ENCODE measurements at regions not wholly inside any gene's neighbourhood (a gene's known extent, or its start where the extent isn't known, plus 50 kb on each side); places are given as distances from the start of the nearest gene placed in this dataset.

GRCh38 chr4:184528713-184529112 is 54.4 kb upstream of the IRF2 start:
- no peaks in the 10 kb centered on the region for H3K9me2 ChIP-seq (replicated peaks; ENCODE audit: insufficient read depth, low read length)
- H4K20me1 ChIP-seq (ENCODE audit: insufficient read depth, low read length), result no peaks in the 10 kb centered on the region
- H3K4me1 ChIP-seq (ENCODE audit: low read length), result peaks cover 6% of the 10 kb centered on the region
- no peaks in the 10 kb centered on the region for H3K27me3 ChIP-seq (replicated peaks; ENCODE audit: insufficient read depth, low read length)
- H3K4me2 ChIP-seq (ENCODE audit: low read depth, low read length), result no peak overlapping the region
- H3K79me2 ChIP-seq (ENCODE audit: low read length), result peaks cover 5% of the 10 kb centered on the region
- H3K4me3 ChIP-seq (ENCODE audit: low read length), result no peak overlapping the region
- peaks cover 6% of the 10 kb centered on the region for H3F3A ChIP-seq (ENCODE audit: insufficient read depth, low read length)
- H2AFZ ChIP-seq (ENCODE audit: low read length), result no peak overlapping the region
- no peak overlapping the region for H3K27ac ChIP-seq (ENCODE audit: low read length)
- TF ChIP-seq EZH2 (optimal IDR thresholded peaks at IDR 0.05; ENCODE audit: low read depth, low read length), result no peak
- no peak for TF ChIP-seq CTCF (IDR thresholded peaks at IDR 0.05; ENCODE audit: low read length)
- no peak for TF ChIP-seq EZH2phosphoT487 (IDR thresholded peaks at IDR 0.05; ENCODE audit: low read length)
- no peak for DNase-seq
- no peak overlapping the region for H3K9ac ChIP-seq (ENCODE audit: low read length)
- no peaks in the 10 kb centered on the region for H3K9me3 ChIP-seq (replicated peaks; ENCODE audit: insufficient read depth, low read length)
- H3K36me3 ChIP-seq (replicated peaks; ENCODE audit: insufficient read depth, low read length), result no peaks in the 10 kb centered on the region

GRCh38 chr4:184528051-184528450 is 53.7 kb upstream of the IRF2 start:
- Histone ChIP-seq H3K79me2 (ENCODE audit: low read length) (no peaks in the 10 kb centered on the region), H4K20me1 (ENCODE audit: insufficient read depth, low read length) (no peaks in the 10 kb centered on the region), H3K27ac (ENCODE audit: low read length) (no peak overlapping the region), H3K4me3 (ENCODE audit: low read length) (no peak overlapping the region), H3K4me1 (ENCODE audit: low read length) (no peaks in the 10 kb centered on the region), H3K4me2 (ENCODE audit: low read depth, low read length) (no peak overlapping the region), H3K9me2 (replicated peaks; ENCODE audit: insufficient read depth, low read length) (no peaks in the 10 kb centered on the region), H3F3A (ENCODE audit: insufficient read depth, low read length) (no peaks in the 10 kb centered on the region), H3K9me3 (replicated peaks; ENCODE audit: insufficient read depth, low read length) (no peaks in the 10 kb centered on the region), H3K36me3 (replicated peaks; ENCODE audit: insufficient read depth, low read length) (no peaks in the 10 kb centered on the region), H3K9ac (ENCODE audit: low read length) (no peak overlapping the region), H2AFZ (ENCODE audit: low read length) (no peak overlapping the region), H3K27me3 (replicated peaks; ENCODE audit: insufficient read depth, low read length) (no peaks in the 10 kb centered on the region)
- no peak for TF ChIP-seq EZH2 (optimal IDR thresholded peaks at IDR 0.05; ENCODE audit: low read depth, low read length)
- TF ChIP-seq CTCF (IDR thresholded peaks at IDR 0.05; ENCODE audit: low read length), result no peak
- no peak for TF ChIP-seq EZH2phosphoT487 (IDR thresholded peaks at IDR 0.05; ENCODE audit: low read length)
- no peak for DNase-seq

GRCh38 chr4:184526228-184526627 is 51.9 kb upstream of the IRF2 start:
- DNase-seq, result no peak
- Histone ChIP-seq H3K4me2 (ENCODE audit: low read depth, low read length) (no peak overlapping the region), H3K9ac (ENCODE audit: low read length) (no peak overlapping the region), H3K27me3 (replicated peaks; ENCODE audit: insufficient read depth, low read length) (no peaks in the 10 kb centered on the region), H3K79me2 (ENCODE audit: low read length) (no peaks in the 10 kb centered on the region), H4K20me1 (ENCODE audit: insufficient read depth, low read length) (no peaks in the 10 kb centered on the region), H3F3A (ENCODE audit: insufficient read depth, low read length) (no peaks in the 10 kb centered on the region), H3K9me2 (replicated peaks; ENCODE audit: insufficient read depth, low read length) (no peaks in the 10 kb centered on the region), H3K27ac (ENCODE audit: low read length) (no peak overlapping the region), H2AFZ (ENCODE audit: low read length) (no peak overlapping the region), H3K4me3 (ENCODE audit: low read length) (no peak overlapping the region), H3K4me1 (ENCODE audit: low read length) (no peaks in the 10 kb centered on the region), H3K9me3 (replicated peaks; ENCODE audit: insufficient read depth, low read length) (no peaks in the 10 kb centered on the region), H3K36me3 (replicated peaks; ENCODE audit: insufficient read depth, low read length) (no peaks in the 10 kb centered on the region)
- TF ChIP-seq EZH2 (optimal IDR thresholded peaks at IDR 0.05; ENCODE audit: low read depth, low read length) (no peak), EZH2phosphoT487 (IDR thresholded peaks at IDR 0.05; ENCODE audit: low read length) (no peak), CTCF (IDR thresholded peaks at IDR 0.05; ENCODE audit: low read length) (no peak)

Data from MM.1S (cell line).